GM12878 (cell line): ENCODE measurements at regions not wholly inside any gene's neighbourhood (a gene's known extent, or its start where the extent isn't known, plus 50 kb on each side); places are given as distances from the start of the nearest gene placed in this dataset.

ENCODE experiments used
- ATAC-seq: fragments of 200-7000 bp; cut with Tn5 transposase; 3 replicates; pipeline ENCODE4 v1.9.1; 2020; ENCODE audit warnings: mild to moderate bottlenecking, moderate library complexity
- BruUV-seq: library from RNA; stranded (reverse); fragments of 400-500 nt; replicated peaks from 2 replicates; lab custom pipeline; 2021; lab: Mats Ljungman, UMichigan
- CTCF ChIA-PET: fragments of 300-600 bp; sonication (Branson Sonifier 250); formaldehyde crosslinking; extraction: SDS; loops from one replicate; lab custom pipeline; 2021; ENCODE audit warnings: inconsistent platforms; lab: Yijun Ruan, JAX
- POLR2A ChIA-PET: fragments of 350-600 bp; formaldehyde crosslinking; extraction: SDS; loops from one replicate; lab custom pipeline; 2021; ENCODE audit warnings: inconsistent platforms; lab: Charles Lee
- RAD21 ChIA-PET: fragments of 300-600 bp; sonication (Branson Sonifier 250); formaldehyde crosslinking; loops from one replicate; lab custom pipeline; 2023; ENCODE audit warnings: antibody characterized with exemption; ENCODE audit not compliant: unreplicated experiment; lab: Charles Lee
- SMC1A ChIA-PET: fragments of 300-600 bp; sonication (Branson Sonifier 250); formaldehyde crosslinking; loops from one replicate; lab custom pipeline; 2023; ENCODE audit not compliant: unreplicated experiment, uncharacterized antibody; lab: Charles Lee
- DNase-seq: peaks from one replicate; pipeline ENCODE4 v3.0.0-alpha.2; 2011; ENCODE audit warnings: low read depth, low spot score
- FAIRE-seq: peaks from 3 replicates; lab custom pipeline; 2011; peaks lifted over from hg19 to GRCh38; lab: Jason Lieb, UNC
- H2AFZ ChIP-seq: 2 replicates; pipeline ENCODE4 v1.6.0; 2011; ENCODE audit warnings: low read depth, low read length, control low read depth; ENCODE audit not compliant: control insufficient read depth
- H3K27ac ChIP-seq: 2 replicates; pipeline ENCODE4 v1.5.1; 2011; ENCODE audit warnings: control low read depth; ENCODE audit not compliant: control insufficient read depth, insufficient read depth
- H3K27me3 ChIP-seq, 2 experiments: replicated peaks in 1 of 2; 2 replicates each; pipeline versions ENCODE4 v1.6.0 to v1.6.1; 2011; ENCODE audit warnings: low read length in 1 of 2; ENCODE audit not compliant: control insufficient read depth in 2 of 2, insufficient read depth in 2 of 2
- H3K36me3 ChIP-seq, 2 experiments: 2 replicates each; pipeline ENCODE4 v1.5.1; 2011; ENCODE audit warnings: low read length in 1 of 2; ENCODE audit not compliant: control insufficient read depth in 2 of 2, insufficient read depth in 2 of 2
- H3K4me1 ChIP-seq: 2 replicates; pipeline ENCODE4 v1.6.1; 2011; ENCODE audit warnings: mild to moderate bottlenecking, low read length, moderate library complexity, mixed read lengths; ENCODE audit not compliant: control insufficient read depth, insufficient read depth
- H3K4me2 ChIP-seq: 2 replicates; pipeline ENCODE4 v1.6.0; 2011; ENCODE audit warnings: control low read depth; ENCODE audit not compliant: control insufficient read depth, insufficient read depth
- H3K4me3 ChIP-seq: fragments of 200-600 bp; sonication (generic); 2 replicates; pipeline ENCODE4 v1.5.1; 2016
- H3K79me2 ChIP-seq: 2 replicates; pipeline ENCODE4 v1.6.0; 2011; ENCODE audit warnings: low read length; ENCODE audit not compliant: control insufficient read depth, insufficient read depth
- H3K9ac ChIP-seq: 2 replicates; pipeline ENCODE4 v1.8.0; 2011; ENCODE audit warnings: low read length, control low read depth, mixed read lengths; ENCODE audit not compliant: control insufficient read depth, insufficient read depth
- H3K9me3 ChIP-seq: replicated peaks from 3 replicates; pipeline ENCODE4 v1.5.1; 2011; ENCODE audit warnings: mild to moderate bottlenecking, low read length; ENCODE audit not compliant: control insufficient read depth, insufficient read depth
- H4K20me1 ChIP-seq: 2 replicates; pipeline ENCODE4 v1.6.0; 2011; ENCODE audit not compliant: control insufficient read depth, insufficient read depth
- ASH2L ChIP-seq: fragments of 300-600, 200-600 bp; sonication (generic); IDR thresholded peaks from 2 replicates; pipeline ENCODE4 v1.6.1; 2017; ENCODE audit warnings: low read depth, mild to moderate bottlenecking, borderline replicate concordance
- BCL11A ChIP-seq: IDR thresholded peaks from 2 replicates; pipeline ENCODE4 v1.6.1; 2011; ENCODE audit warnings: low read depth, low read length
- EED ChIP-seq: sonication (generic); IDR thresholded peaks from 2 replicates; pipeline ENCODE4 v1.6.1; 2016; ENCODE audit warnings: antibody characterized with exemption, low read depth
- ESRRA ChIP-seq: IDR thresholded peaks from 2 replicates; pipeline ENCODE4 v1.6.1; 2012; ENCODE audit warnings: mild to moderate bottlenecking, low read length, improper control_type of control experiment
- HDAC2 ChIP-seq: fragments of 200-600 bp; sonication (generic); IDR thresholded peaks from 2 replicates; pipeline ENCODE4 v1.6.1; 2017
- IKZF2 ChIP-seq, 2 experiments: fragments of 450-650 bp; IDR thresholded peaks; 2 replicates each; pipeline ENCODE4 v1.6.1; 2017; ENCODE audit warnings: mild to moderate bottlenecking in 2 of 2, moderate library complexity in 2 of 2
- JUNB ChIP-seq: IDR thresholded peaks from 2 replicates; pipeline ENCODE4 v1.6.1; 2016; ENCODE audit warnings: antibody characterized with exemption, mild to moderate bottlenecking
- NFYB ChIP-seq: IDR thresholded peaks from 2 replicates; pipeline ENCODE4 v1.6.1; 2011; ENCODE audit warnings: low read depth, mild to moderate bottlenecking, low read length, improper control_type of control experiment, moderate library complexity; ENCODE audit not compliant: insufficient read depth
- NRF1 ChIP-seq: conservative IDR thresholded peaks from 2 replicates; pipeline ENCODE4 v1.6.1; 2011; ENCODE audit warnings: mild to moderate bottlenecking, low read depth, low read length, improper control_type of control experiment
- POLR2AphosphoS5 ChIP-seq: IDR thresholded peaks from 2 replicates; pipeline ENCODE4 v1.6.1; 2011; ENCODE audit warnings: mild to moderate bottlenecking, low read length, inconsistent platforms
- RAD21 ChIP-seq: IDR thresholded peaks from 2 replicates; pipeline ENCODE4 v1.6.1; 2011; ENCODE audit warnings: mild to moderate bottlenecking, low read depth, low read length, moderate library complexity; ENCODE audit not compliant: insufficient read depth
- RB1 ChIP-seq: fragments of 450-650 bp; formaldehyde crosslinking; IDR thresholded peaks from 2 replicates; pipeline ENCODE4 v1.6.1; 2017; ENCODE audit warnings: mild to moderate bottlenecking, borderline replicate concordance
- WGBS: methylation state at CpG from one replicate; pipeline ENCODE4 v1.1.6; 2016; ENCODE audit warnings: low lambda C conversion rate; ENCODE audit not compliant: insufficient replicate concordance, insufficient coverage; ENCODE audit errors: missing lambda C conversion rate; 5-methylcytosine and 5-hydroxymethylcytosine counted together
- in situ Hi-C: fragments of 300-500 bp; cut with MboI; formaldehyde crosslinking; loops from 9 replicates; pipeline ENCODE4 v1.14.3; 2018; ENCODE audit warnings: mixed read lengths
- intact Hi-C: fragments of 100-400 bp; cut with micrococcal nuclease; formaldehyde crosslinking; loops from one replicate; pipeline ENCODE4 v1.14.2; 2022; ENCODE audit not compliant: unreplicated experiment
- TF ChIP-seq, protein P1 (sequence below): fragments of 450-650 bp; formaldehyde crosslinking; IDR thresholded peaks from 2 replicates; pipeline ENCODE4 v1.4.0; 2020; ENCODE audit warnings: mild to moderate bottlenecking, moderate library complexity
- TF ChIP-seq, protein P2 (sequence below): fragments of 150-350 bp; IDR thresholded peaks from 2 replicates; pipeline ENCODE4 v1.6.1; 2014; ENCODE audit warnings: mild to moderate bottlenecking, low read depth, low read length
- TF ChIP-seq, protein P3 (sequence below): IDR thresholded peaks from 2 replicates; pipeline ENCODE4 v1.6.1; 2011; ENCODE audit warnings: low read depth, low read length, improper control_type of control experiment, borderline replicate concordance
- TF ChIP-seq, protein P4 (sequence below): IDR thresholded peaks from 2 replicates; pipeline ENCODE4 v1.6.1; 2012; ENCODE audit warnings: mild to moderate bottlenecking, low read depth, low read length

DNA sequence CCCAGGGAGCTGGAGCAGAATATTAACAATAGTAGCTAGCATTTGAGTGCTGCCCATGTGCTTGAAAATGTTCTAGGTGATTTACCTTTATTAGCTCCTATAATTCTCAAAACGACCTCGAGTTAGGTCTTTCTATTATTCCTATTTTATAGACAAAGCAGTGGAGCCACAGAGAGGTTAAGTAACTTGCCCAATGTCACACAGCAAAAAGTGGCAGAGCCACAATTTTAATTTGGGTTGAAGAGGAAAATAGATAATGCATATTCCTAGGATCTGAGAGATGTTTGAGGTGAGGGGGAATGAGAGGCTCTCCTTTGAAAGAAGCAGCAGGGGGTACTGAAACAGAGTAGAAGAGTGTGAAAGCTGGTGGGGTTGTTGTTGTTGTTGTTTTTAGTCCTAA lies 354.5 kb upstream of the SLC35B3 start:
- Histone ChIP-seq H3K4me3 (no peak overlapping the region), H2AFZ (no peak overlapping the region), H3K4me2 (no peak overlapping the region), H3K4me1 (no peaks in the 10 kb centered on the region), H3K27ac (no peak overlapping the region), H3K79me2 (no peaks in the 10 kb centered on the region), H3K27me3 (no peaks in the 10 kb centered on the region), H3K36me3 (no peaks in the 10 kb centered on the region), H4K20me1 (no peaks in the 10 kb centered on the region), H3K9me3 (no peaks in the 10 kb centered on the region), H3K9ac (no peak overlapping the region)
- SMC1A ChIA-PET = no interaction called here
- CTCF ChIA-PET = interaction anchor here (1.0 kb wide), 1 partner anchor 11 kb away, joined by 3 read pairs; no protein-coding TSS in a partner anchor
- intact Hi-C loops (no loop called here), in situ Hi-C loops (no loop called here)
- FAIRE-seq (no peak), ATAC-seq (no peak), DNase-seq (no peak)
- POLR2A ChIA-PET = no interaction called here
- RAD21 ChIA-PET = no interaction called here
- WGBS = 0% methylated on average over 2 of the region's 2 CpGs
- BruUV-seq = no TSS peak
- TF ChIP-seq HDAC2 = no peak
- no peak for TF ChIP-seq RAD21
- TF ChIP-seq EED = no peak
- no peak for TF ChIP-seq NFYB
- no peak for TF ChIP-seq RB1
- no peak for TF ChIP-seq JUNB
- TF ChIP-seq BCL11A = no peak
- TF ChIP-seq NRF1 = no peak
- TF ChIP-seq, protein P1, sequence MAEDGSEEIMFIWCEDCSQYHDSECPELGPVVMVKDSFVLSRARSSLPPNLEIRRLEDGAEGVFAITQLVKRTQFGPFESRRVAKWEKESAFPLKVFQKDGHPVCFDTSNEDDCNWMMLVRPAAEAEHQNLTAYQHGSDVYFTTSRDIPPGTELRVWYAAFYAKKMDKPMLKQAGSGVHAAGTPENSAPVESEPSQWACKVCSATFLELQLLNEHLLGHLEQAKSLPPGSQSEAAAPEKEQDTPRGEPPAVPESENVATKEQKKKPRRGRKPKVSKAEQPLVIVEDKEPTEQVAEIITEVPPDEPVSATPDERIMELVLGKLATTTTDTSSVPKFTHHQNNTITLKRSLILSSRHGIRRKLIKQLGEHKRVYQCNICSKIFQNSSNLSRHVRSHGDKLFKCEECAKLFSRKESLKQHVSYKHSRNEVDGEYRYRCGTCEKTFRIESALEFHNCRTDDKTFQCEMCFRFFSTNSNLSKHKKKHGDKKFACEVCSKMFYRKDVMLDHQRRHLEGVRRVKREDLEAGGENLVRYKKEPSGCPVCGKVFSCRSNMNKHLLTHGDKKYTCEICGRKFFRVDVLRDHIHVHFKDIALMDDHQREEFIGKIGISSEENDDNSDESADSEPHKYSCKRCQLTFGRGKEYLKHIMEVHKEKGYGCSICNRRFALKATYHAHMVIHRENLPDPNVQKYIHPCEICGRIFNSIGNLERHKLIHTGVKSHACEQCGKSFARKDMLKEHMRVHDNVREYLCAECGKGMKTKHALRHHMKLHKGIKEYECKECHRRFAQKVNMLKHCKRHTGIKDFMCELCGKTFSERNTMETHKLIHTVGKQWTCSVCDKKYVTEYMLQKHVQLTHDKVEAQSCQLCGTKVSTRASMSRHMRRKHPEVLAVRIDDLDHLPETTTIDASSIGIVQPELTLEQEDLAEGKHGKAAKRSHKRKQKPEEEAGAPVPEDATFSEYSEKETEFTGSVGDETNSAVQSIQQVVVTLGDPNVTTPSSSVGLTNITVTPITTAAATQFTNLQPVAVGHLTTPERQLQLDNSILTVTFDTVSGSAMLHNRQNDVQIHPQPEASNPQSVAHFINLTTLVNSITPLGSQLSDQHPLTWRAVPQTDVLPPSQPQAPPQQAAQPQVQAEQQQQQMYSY (CRISPR knock-in tag) = no peak
- TF ChIP-seq, protein P2, sequence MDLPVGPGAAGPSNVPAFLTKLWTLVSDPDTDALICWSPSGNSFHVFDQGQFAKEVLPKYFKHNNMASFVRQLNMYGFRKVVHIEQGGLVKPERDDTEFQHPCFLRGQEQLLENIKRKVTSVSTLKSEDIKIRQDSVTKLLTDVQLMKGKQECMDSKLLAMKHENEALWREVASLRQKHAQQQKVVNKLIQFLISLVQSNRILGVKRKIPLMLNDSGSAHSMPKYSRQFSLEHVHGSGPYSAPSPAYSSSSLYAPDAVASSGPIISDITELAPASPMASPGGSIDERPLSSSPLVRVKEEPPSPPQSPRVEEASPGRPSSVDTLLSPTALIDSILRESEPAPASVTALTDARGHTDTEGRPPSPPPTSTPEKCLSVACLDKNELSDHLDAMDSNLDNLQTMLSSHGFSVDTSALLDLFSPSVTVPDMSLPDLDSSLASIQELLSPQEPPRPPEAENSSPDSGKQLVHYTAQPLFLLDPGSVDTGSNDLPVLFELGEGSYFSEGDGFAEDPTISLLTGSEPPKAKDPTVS = no peak
- TF ChIP-seq POLR2AphosphoS5 = no peak
- no peak for TF ChIP-seq ASH2L
- no peak for TF ChIP-seq IKZF2 (IDR thresholded peaks at IDR 0.05)
- TF ChIP-seq, protein P3, sequence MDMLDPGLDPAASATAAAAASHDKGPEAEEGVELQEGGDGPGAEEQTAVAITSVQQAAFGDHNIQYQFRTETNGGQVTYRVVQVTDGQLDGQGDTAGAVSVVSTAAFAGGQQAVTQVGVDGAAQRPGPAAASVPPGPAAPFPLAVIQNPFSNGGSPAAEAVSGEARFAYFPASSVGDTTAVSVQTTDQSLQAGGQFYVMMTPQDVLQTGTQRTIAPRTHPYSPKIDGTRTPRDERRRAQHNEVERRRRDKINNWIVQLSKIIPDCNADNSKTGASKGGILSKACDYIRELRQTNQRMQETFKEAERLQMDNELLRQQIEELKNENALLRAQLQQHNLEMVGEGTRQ = no peak
- no peak for TF ChIP-seq ESRRA
- TF ChIP-seq, protein P4, sequence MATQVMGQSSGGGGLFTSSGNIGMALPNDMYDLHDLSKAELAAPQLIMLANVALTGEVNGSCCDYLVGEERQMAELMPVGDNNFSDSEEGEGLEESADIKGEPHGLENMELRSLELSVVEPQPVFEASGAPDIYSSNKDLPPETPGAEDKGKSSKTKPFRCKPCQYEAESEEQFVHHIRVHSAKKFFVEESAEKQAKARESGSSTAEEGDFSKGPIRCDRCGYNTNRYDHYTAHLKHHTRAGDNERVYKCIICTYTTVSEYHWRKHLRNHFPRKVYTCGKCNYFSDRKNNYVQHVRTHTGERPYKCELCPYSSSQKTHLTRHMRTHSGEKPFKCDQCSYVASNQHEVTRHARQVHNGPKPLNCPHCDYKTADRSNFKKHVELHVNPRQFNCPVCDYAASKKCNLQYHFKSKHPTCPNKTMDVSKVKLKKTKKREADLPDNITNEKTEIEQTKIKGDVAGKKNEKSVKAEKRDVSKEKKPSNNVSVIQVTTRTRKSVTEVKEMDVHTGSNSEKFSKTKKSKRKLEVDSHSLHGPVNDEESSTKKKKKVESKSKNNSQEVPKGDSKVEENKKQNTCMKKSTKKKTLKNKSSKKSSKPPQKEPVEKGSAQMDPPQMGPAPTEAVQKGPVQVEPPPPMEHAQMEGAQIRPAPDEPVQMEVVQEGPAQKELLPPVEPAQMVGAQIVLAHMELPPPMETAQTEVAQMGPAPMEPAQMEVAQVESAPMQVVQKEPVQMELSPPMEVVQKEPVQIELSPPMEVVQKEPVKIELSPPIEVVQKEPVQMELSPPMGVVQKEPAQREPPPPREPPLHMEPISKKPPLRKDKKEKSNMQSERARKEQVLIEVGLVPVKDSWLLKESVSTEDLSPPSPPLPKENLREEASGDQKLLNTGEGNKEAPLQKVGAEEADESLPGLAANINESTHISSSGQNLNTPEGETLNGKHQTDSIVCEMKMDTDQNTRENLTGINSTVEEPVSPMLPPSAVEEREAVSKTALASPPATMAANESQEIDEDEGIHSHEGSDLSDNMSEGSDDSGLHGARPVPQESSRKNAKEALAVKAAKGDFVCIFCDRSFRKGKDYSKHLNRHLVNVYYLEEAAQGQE = no peak
